A673 (cell line): ENCODE measurements at regions not wholly inside any gene's neighbourhood (a gene's known extent, or its start where the extent isn't known, plus 50 kb on each side); places are given as distances from the start of the nearest gene placed in this dataset.

Source experiments
- BruUV-seq: library from RNA; stranded (reverse); fragments of 400-500 nt; replicated peaks from 2 replicates; lab custom pipeline; 2021; lab: Mats Ljungman, UMichigan
- CTCF ChIA-PET: fragments of 300-600 bp; sonication (Branson Sonifier 250); formaldehyde crosslinking; loops from one replicate; lab custom pipeline; 2022; ENCODE audit warnings: antibody characterized with exemption; lab: Charles Lee
- POLR2A ChIA-PET: fragments of 300-600 bp; sonication (Branson Sonifier 250); formaldehyde crosslinking; loops from one replicate; lab custom pipeline; 2022; ENCODE audit warnings: antibody characterized with exemption; ENCODE audit not compliant: low non-redundant PET; lab: Charles Lee
- DNase-seq: peaks from one replicate; pipeline ENCODE4 v3.0.0-alpha.2; 2015; ENCODE audit warnings: low spot score
- H3K27ac ChIP-seq: fragments of 200-600 bp; sonication (generic); 2 replicates; pipeline ENCODE4 v1.5.1; 2016; ENCODE audit warnings: mixed run types, low read depth, mild to moderate bottlenecking, mixed read lengths, antibody characterized with exemption, low read length; ENCODE audit not compliant: poor library complexity, severe bottlenecking
- H3K27me3 ChIP-seq: fragments of 200-600 bp; sonication (generic); replicated peaks from 2 replicates; pipeline ENCODE4 v1.6.1; 2017; ENCODE audit warnings: mixed run types, low read depth, mild to moderate bottlenecking, mixed read lengths, antibody characterized with exemption, low read length; ENCODE audit not compliant: insufficient read depth, poor library complexity
- H3K36me3 ChIP-seq: fragments of 200-600 bp; sonication (generic); 2 replicates; pipeline ENCODE4 v1.6.1; 2016; ENCODE audit warnings: mixed run types, mild to moderate bottlenecking, mixed read lengths, antibody characterized with exemption, low read length; ENCODE audit not compliant: insufficient read depth, poor library complexity, severe bottlenecking
- H3K4me1 ChIP-seq: fragments of 200-600 bp; sonication (generic); 2 replicates; pipeline ENCODE4 v1.6.1; 2017; ENCODE audit warnings: mixed run types, mild to moderate bottlenecking, mixed read lengths, antibody characterized with exemption, low read length; ENCODE audit not compliant: insufficient read depth, poor library complexity, severe bottlenecking
- H3K4me3 ChIP-seq: fragments of 200-600 bp; sonication (generic); 2 replicates; pipeline ENCODE4 v1.5.1; 2016; ENCODE audit warnings: low read depth, mixed run types, mild to moderate bottlenecking, mixed read lengths, low read length; ENCODE audit not compliant: poor library complexity, severe bottlenecking
- H3K9me3 ChIP-seq: fragments of 200-600 bp; sonication (generic); 2 replicates; pipeline ENCODE4 v1.6.1; 2016; ENCODE audit warnings: mixed run types, low read depth, mild to moderate bottlenecking, mixed read lengths, antibody characterized with exemption, low read length; ENCODE audit not compliant: poor library complexity, severe bottlenecking
- EZH2 ChIP-seq: fragments of 200-600 bp; sonication (generic); IDR thresholded peaks from 2 replicates; pipeline ENCODE4 v1.6.1; 2017; ENCODE audit warnings: borderline replicate concordance, low read depth, mild to moderate bottlenecking, mixed read lengths, antibody characterized with exemption, low read length; ENCODE audit not compliant: poor library complexity, severe bottlenecking
- intact Hi-C: fragments of 100-400 bp; cut with micrococcal nuclease; formaldehyde crosslinking; loops from one replicate; pipeline ENCODE4 v1.10.0; 2022; ENCODE audit not compliant: unreplicated experiment
- TF ChIP-seq, protein P1 (sequence below): fragments of 300-800, 200-600 bp; sonication (generic); conservative IDR thresholded peaks from 2 replicates; pipeline ENCODE4 v1.5.1; 2017; ENCODE audit warnings: low read depth, mild to moderate bottlenecking, antibody characterized with exemption, low read length, moderate library complexity, mixed read lengths

GRCh38 chr9:32248189-32248712, 136.2 kb upstream of the ACO1 start:
- no peak for DNase-seq
- Histone ChIP-seq H3K27ac (no peak overlapping the region), H3K9me3 (no peaks in the 10 kb centered on the region), H3K4me3 (no peak overlapping the region), H3K4me1 (no peaks in the 10 kb centered on the region), H3K27me3 (no peaks in the 10 kb centered on the region), H3K36me3 (no peaks in the 10 kb centered on the region)
- intact Hi-C loops, result loop anchor here (10.0 kb wide), 1 partner anchor 1133 kb away; no protein-coding TSS in a partner anchor
- ChIA-PET POLR2A (no interaction called here), CTCF (interaction anchor here (0.7 kb wide), 1 partner anchor 214 kb away, joined by 4 read pairs; no protein-coding TSS in a partner anchor)
- no TSS peak for BruUV-seq
- no peak for TF ChIP-seq EZH2
- TF ChIP-seq, protein P1, sequence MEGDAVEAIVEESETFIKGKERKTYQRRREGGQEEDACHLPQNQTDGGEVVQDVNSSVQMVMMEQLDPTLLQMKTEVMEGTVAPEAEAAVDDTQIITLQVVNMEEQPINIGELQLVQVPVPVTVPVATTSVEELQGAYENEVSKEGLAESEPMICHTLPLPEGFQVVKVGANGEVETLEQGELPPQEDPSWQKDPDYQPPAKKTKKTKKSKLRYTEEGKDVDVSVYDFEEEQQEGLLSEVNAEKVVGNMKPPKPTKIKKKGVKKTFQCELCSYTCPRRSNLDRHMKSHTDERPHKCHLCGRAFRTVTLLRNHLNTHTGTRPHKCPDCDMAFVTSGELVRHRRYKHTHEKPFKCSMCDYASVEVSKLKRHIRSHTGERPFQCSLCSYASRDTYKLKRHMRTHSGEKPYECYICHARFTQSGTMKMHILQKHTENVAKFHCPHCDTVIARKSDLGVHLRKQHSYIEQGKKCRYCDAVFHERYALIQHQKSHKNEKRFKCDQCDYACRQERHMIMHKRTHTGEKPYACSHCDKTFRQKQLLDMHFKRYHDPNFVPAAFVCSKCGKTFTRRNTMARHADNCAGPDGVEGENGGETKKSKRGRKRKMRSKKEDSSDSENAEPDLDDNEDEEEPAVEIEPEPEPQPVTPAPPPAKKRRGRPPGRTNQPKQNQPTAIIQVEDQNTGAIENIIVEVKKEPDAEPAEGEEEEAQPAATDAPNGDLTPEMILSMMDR, result no peak

- H3K4me3 ChIP-seq, result no peak overlapping the region
- DNase-seq, result peak; percentile 65
- H3K36me3 ChIP-seq, result no peaks in the 10 kb centered on the region
- TF ChIP-seq, protein P1, result peak; percentile 85
- TF ChIP-seq EZH2, result no peak
- H3K9me3 ChIP-seq, result no peaks in the 10 kb centered on the region
- intact Hi-C loops, result loop anchor here (10.0 kb wide), 1 partner anchor 107 kb away; no protein-coding TSS in a partner anchor
- ChIA-PET CTCF (interaction anchor here (1.0 kb wide), 1 partner anchor 71 kb away, joined by 3 read pairs; no protein-coding TSS in a partner anchor), POLR2A (no interaction called here)
- no peak overlapping the region for H3K27ac ChIP-seq
- no peaks in the 10 kb centered on the region for H3K4me1 ChIP-seq
- H3K27me3 ChIP-seq, result no peaks in the 10 kb centered on the region
- no TSS peak for BruUV-seq
These were observed 132.9 kb upstream of the ACO1 start for GRCh38 chr9:32251539-32251938.

GRCh38 chr9:32253731-32254130, 130.7 kb upstream of the ACO1 start:
- H3K9me3 ChIP-seq, result no peaks in the 10 kb centered on the region
- H3K36me3 ChIP-seq, result no peaks in the 10 kb centered on the region
- TF ChIP-seq, protein P1, result no peak
- no peak for TF ChIP-seq EZH2
- POLR2A ChIA-PET, result no interaction called here
- no peak overlapping the region for H3K4me3 ChIP-seq
- no TSS peak for BruUV-seq
- no peaks in the 10 kb centered on the region for H3K4me1 ChIP-seq
- no peak overlapping the region for H3K27ac ChIP-seq
- CTCF ChIA-PET, result no interaction called here
- H3K27me3 ChIP-seq, result no peaks in the 10 kb centered on the region
- no peak for DNase-seq
- intact Hi-C loops, result loop anchor here (10.0 kb wide), 1 partner anchor 109 kb away; no protein-coding TSS in a partner anchor
